HL-60 (cell line): ENCODE measurements at regions not wholly inside any gene's neighbourhood (a gene's known extent, or its start where the extent isn't known, plus 50 kb on each side); places are given as distances from the start of the nearest gene placed in this dataset.

Experiments
- DNase-seq, 2 experiments: peaks; one replicate each; pipeline ENCODE4 v3.0.0-alpha.2; 2010 to 2020; ENCODE audit warnings: low read depth in 1 of 2, low spot score in 1 of 2
- H3K27ac ChIP-seq: fragments of 250-450 bp; sonication (Bioruptor Pico); replicated peaks from 2 replicates; pipeline ENCODE4 v1.5.1; 2020; ENCODE audit warnings: mild to moderate bottlenecking, moderate library complexity
- H3K27me3 ChIP-seq: fragments of 250-450 bp; sonication (Bioruptor Pico); 2 replicates; pipeline ENCODE4 v1.5.1; 2021; ENCODE audit warnings: mild to moderate bottlenecking, moderate library complexity; ENCODE audit not compliant: insufficient read depth, poor library complexity, severe bottlenecking
- H3K4me3 ChIP-seq: replicated peaks from 2 replicates; pipeline ENCODE4 v1.5.1; 2011; ENCODE audit warnings: mild to moderate bottlenecking, control low read depth, low read length; ENCODE audit not compliant: insufficient read depth
- CTCF ChIP-seq: IDR thresholded peaks from one replicate; pipeline ENCODE4 v1.5.1; 2011; ENCODE audit warnings: low read length, control low read depth, inconsistent platforms; ENCODE audit not compliant: insufficient read depth
- GABPA ChIP-seq: IDR thresholded peaks from 2 replicates; pipeline ENCODE4 v1.6.1; 2012; ENCODE audit warnings: low read depth
- POLR2AphosphoS5 ChIP-seq: IDR thresholded peaks from 2 replicates; pipeline ENCODE4 v1.6.1; 2012; ENCODE audit warnings: low read depth
- REST ChIP-seq: IDR thresholded peaks from 2 replicates; pipeline ENCODE4 v1.6.1; 2012; ENCODE audit warnings: low read depth; ENCODE audit not compliant: insufficient replicate concordance
- SPI1 ChIP-seq: IDR thresholded peaks from 2 replicates; pipeline ENCODE4 v1.6.1; 2012; ENCODE audit warnings: low read depth, mild to moderate bottlenecking, borderline replicate concordance

GRCh38 chr20:10843146-10843711, 169.4 kb upstream of the JAG1 start:
- TF ChIP-seq GABPA (no peak), REST (no peak), POLR2AphosphoS5 (no peak), CTCF (no peak), SPI1 (no peak)
- H3K27me3 ChIP-seq, result no peaks in the 10 kb centered on the region
- no peak overlapping the region for H3K4me3 ChIP-seq
- no peak for DNase-seq
- H3K27ac ChIP-seq, result no peak overlapping the region

GRCh38 chr20:10846766-10847165, 173.0 kb upstream of the JAG1 start:
- Histone ChIP-seq H3K27me3 (no peaks in the 10 kb centered on the region), H3K27ac (no peak overlapping the region), H3K4me3 (no peak overlapping the region)
- no peak for DNase-seq
- TF ChIP-seq GABPA (no peak), POLR2AphosphoS5 (no peak), CTCF (no peak), SPI1 (no peak), REST (no peak)

GRCh38 chr20:10848810-10849370, 175.1 kb upstream of the JAG1 start:
- no peaks in the 10 kb centered on the region for H3K27me3 ChIP-seq
- no peak overlapping the region for H3K27ac ChIP-seq
- no peak overlapping the region for H3K4me3 ChIP-seq
- DNase-seq, result no peak
- no peak for TF ChIP-seq CTCF

- H3K4me3 ChIP-seq, result no peak overlapping the region
- H3K27ac ChIP-seq, result no peak overlapping the region
- no peak for DNase-seq
- no peak for TF ChIP-seq SPI1
- no peak for TF ChIP-seq CTCF
- TF ChIP-seq REST, result no peak
- TF ChIP-seq GABPA, result no peak
- no peak for TF ChIP-seq POLR2AphosphoS5
- no peaks in the 10 kb centered on the region for H3K27me3 ChIP-seq
Observed at GRCh38 chr20:10853176-10853575, 179.4 kb upstream of the JAG1 start.
